ENCODE measurements at regions not wholly inside any gene's neighbourhood (a gene's known extent, or its start where the extent isn't known, plus 50 kb on each side); places are given as distances from the start of the nearest gene placed in this dataset.
"Not testable (repeated sequence)": the region's sequence is repeated elsewhere in the genome, so short reads cannot be mapped to it uniquely, and the experiment has no call there.

- no peak for TF ChIP-seq CTCF (IDR thresholded peaks at IDR 0.05; ENCODE audit: poor library complexity)
- no peak for TF ChIP-seq EZH2phosphoT487 (IDR thresholded peaks at IDR 0.05; ENCODE audit: low read depth, severe bottlenecking, unreplicated experiment)
- TF ChIP-seq EZH2 (IDR thresholded peaks at IDR 0.05; ENCODE audit: borderline replicate concordance), result no peak
- Histone ChIP-seq H3K9me3 (ENCODE audit: low read depth) (no peaks in the 10 kb centered on the region), H3K79me2 (no peaks in the 10 kb centered on the region), H3K4me1 (ENCODE audit: insufficient read depth) (peaks cover 11% of the 10 kb centered on the region), H3K9me2 (replicated peaks; ENCODE audit: insufficient read depth) (no peaks in the 10 kb centered on the region), H3K27ac (no peak overlapping the region), H3K36me3 (replicated peaks; ENCODE audit: insufficient read depth, low read depth) (no peaks in the 10 kb centered on the region), H3K4me3 (no peak overlapping the region), H2AFZ (no peak overlapping the region), H3K4me2 (no peak overlapping the region), H3K27me3 (no peaks in the 10 kb centered on the region), H4K20me1 (ENCODE audit: insufficient read depth, poor library complexity, severe bottlenecking) (no peaks in the 10 kb centered on the region)
- DNase-seq (ENCODE audit: low spot score), result no peak
- 97% methylated on average over 4 of the region's 4 CpGs for WGBS (ENCODE audit: low lambda C conversion rate, missing lambda C conversion rate)
Observed at GRCh38 chr10:4276151-4276550, 491.1 kb upstream of the KLF6 start.

- H3K4me3 ChIP-seq; H2AFZ ChIP-seq; H3K4me2 ChIP-seq; H3K79me2 ChIP-seq; H3K4me1 ChIP-seq (ENCODE audit: insufficient read depth); H4K20me1 ChIP-seq (ENCODE audit: insufficient read depth, poor library complexity, severe bottlenecking); DNase-seq (ENCODE audit: low spot score); H3K36me3 ChIP-seq (replicated peaks; ENCODE audit: insufficient read depth, low read depth); H3K27ac ChIP-seq; H3K9me2 ChIP-seq (replicated peaks; ENCODE audit: insufficient read depth); H3K27me3 ChIP-seq; H3K9me3 ChIP-seq (ENCODE audit: low read depth): not testable (repeated sequence)
Observed at GRCh38 chr10:4274671-4275070, 489.7 kb upstream of the KLF6 start.

GRCh38 chr10:4271193-4271592 lies 486.2 kb upstream of the KLF6 start:
- Histone ChIP-seq H3K27ac (no peak overlapping the region), H3K9me3 (ENCODE audit: low read depth) (no peaks in the 10 kb centered on the region), H3K4me1 (ENCODE audit: insufficient read depth) (peaks cover 4% of the 10 kb centered on the region), H3K9me2 (replicated peaks; ENCODE audit: insufficient read depth) (no peaks in the 10 kb centered on the region), H3K4me3 (no peak overlapping the region), H3K36me3 (replicated peaks; ENCODE audit: insufficient read depth, low read depth) (no peaks in the 10 kb centered on the region), H3K4me2 (no peak overlapping the region), H3K27me3 (no peaks in the 10 kb centered on the region), H2AFZ (no peak overlapping the region), H3K79me2 (no peaks in the 10 kb centered on the region), H4K20me1 (ENCODE audit: insufficient read depth, poor library complexity, severe bottlenecking) (no peaks in the 10 kb centered on the region)
- WGBS (ENCODE audit: low lambda C conversion rate, missing lambda C conversion rate), result 90% methylated on average over 7 of the region's 7 CpGs
- no peak for DNase-seq (ENCODE audit: low spot score)
- TF ChIP-seq CTCF (IDR thresholded peaks at IDR 0.05; ENCODE audit: poor library complexity) (no peak), EZH2 (IDR thresholded peaks at IDR 0.05; ENCODE audit: borderline replicate concordance) (no peak), EZH2phosphoT487 (IDR thresholded peaks at IDR 0.05; ENCODE audit: low read depth, severe bottlenecking, unreplicated experiment) (no peak)

GRCh38 chr10:4270116-4270515 lies 485.1 kb upstream of the KLF6 start:
- H2AFZ ChIP-seq, result peak overlapping the region; percentile 6
- H3K27me3 ChIP-seq, result no peaks in the 10 kb centered on the region
- H3K9me2 ChIP-seq (replicated peaks; ENCODE audit: insufficient read depth), result no peaks in the 10 kb centered on the region
- 21% methylated on average over 4 of the region's 4 CpGs for WGBS (ENCODE audit: low lambda C conversion rate, missing lambda C conversion rate)
- H3K4me2 ChIP-seq, result no peak overlapping the region
- DNase-seq (ENCODE audit: low spot score), result peak; percentile 46
- no peaks in the 10 kb centered on the region for H3K79me2 ChIP-seq
- H3K36me3 ChIP-seq (replicated peaks; ENCODE audit: insufficient read depth, low read depth), result no peaks in the 10 kb centered on the region
- TF ChIP-seq EZH2 (IDR thresholded peaks at IDR 0.05; ENCODE audit: borderline replicate concordance), result no peak
- no peak for TF ChIP-seq CTCF (IDR thresholded peaks at IDR 0.05; ENCODE audit: poor library complexity)
- no peak for TF ChIP-seq EZH2phosphoT487 (IDR thresholded peaks at IDR 0.05; ENCODE audit: low read depth, severe bottlenecking, unreplicated experiment)
- peak overlapping the region; percentile 10 for H3K27ac ChIP-seq
- peaks cover 4% of the 10 kb centered on the region for H3K4me1 ChIP-seq (ENCODE audit: insufficient read depth)
- no peak overlapping the region for H3K4me3 ChIP-seq
- no peaks in the 10 kb centered on the region for H4K20me1 ChIP-seq (ENCODE audit: insufficient read depth, poor library complexity, severe bottlenecking)
- no peaks in the 10 kb centered on the region for H3K9me3 ChIP-seq (ENCODE audit: low read depth)

- H3K79me2 ChIP-seq; H3K4me3 ChIP-seq; H3K9me3 ChIP-seq (ENCODE audit: low read depth); H3K36me3 ChIP-seq (replicated peaks; ENCODE audit: insufficient read depth, low read depth); H3K4me1 ChIP-seq (ENCODE audit: insufficient read depth); DNase-seq (ENCODE audit: low spot score); H4K20me1 ChIP-seq (ENCODE audit: insufficient read depth, poor library complexity, severe bottlenecking); H2AFZ ChIP-seq; H3K4me2 ChIP-seq; H3K27me3 ChIP-seq; H3K27ac ChIP-seq; H3K9me2 ChIP-seq (replicated peaks; ENCODE audit: insufficient read depth): not testable (repeated sequence)
- 87% methylated on average over 6 of the region's 6 CpGs for WGBS (ENCODE audit: low lambda C conversion rate, missing lambda C conversion rate)
Observed at GRCh38 chr10:4268490-4268889, 483.5 kb upstream of the KLF6 start.
